Panc1 (cell line): ENCODE measurements at regions not wholly inside any gene's neighbourhood (a gene's known extent, or its start where the extent isn't known, plus 50 kb on each side); places are given as distances from the start of the nearest gene placed in this dataset.
"Not testable (repeated sequence)": the region's sequence is repeated elsewhere in the genome, so short reads cannot be mapped to it uniquely, and the experiment has no call there.

Experiments
- CTCF ChIP-seq: fragments of 450-650 bp; IDR thresholded peaks from 2 replicates; pipeline ENCODE4 v1.5.1; 2017; ENCODE audit warnings: mild to moderate bottlenecking
- POLR2AphosphoS5 ChIP-seq: IDR thresholded peaks from 2 replicates; pipeline ENCODE4 v1.6.1; 2012; ENCODE audit warnings: mild to moderate bottlenecking, low read depth, low read length, moderate library complexity
- REST ChIP-seq, 2 experiments: IDR thresholded peaks; 2 replicates each; pipeline ENCODE4 v1.6.1; 2011 to 2012; ENCODE audit warnings: low read depth in 2 of 2, control low read depth in 1 of 2, low read length in 1 of 2, mild to moderate bottlenecking in 1 of 2, moderate library complexity in 1 of 2; ENCODE audit not compliant: insufficient read depth in 1 of 2

- not testable (repeated sequence) for TF ChIP-seq CTCF; POLR2AphosphoS5; REST (IDR thresholded peaks at IDR 0.05; ENCODE audit: insufficient read depth in 1 of 2, low read depth in 2 of 2, low read length in 1 of 2)
Observed at GRCh38 chr6:92083914-92084313, 1335.4 kb downstream of the EPHA7 start.
